ENCODE measurements at regions not wholly inside any gene's neighbourhood (a gene's known extent, or its start where the extent isn't known, plus 50 kb on each side); places are given as distances from the start of the nearest gene placed in this dataset.

DNA sequence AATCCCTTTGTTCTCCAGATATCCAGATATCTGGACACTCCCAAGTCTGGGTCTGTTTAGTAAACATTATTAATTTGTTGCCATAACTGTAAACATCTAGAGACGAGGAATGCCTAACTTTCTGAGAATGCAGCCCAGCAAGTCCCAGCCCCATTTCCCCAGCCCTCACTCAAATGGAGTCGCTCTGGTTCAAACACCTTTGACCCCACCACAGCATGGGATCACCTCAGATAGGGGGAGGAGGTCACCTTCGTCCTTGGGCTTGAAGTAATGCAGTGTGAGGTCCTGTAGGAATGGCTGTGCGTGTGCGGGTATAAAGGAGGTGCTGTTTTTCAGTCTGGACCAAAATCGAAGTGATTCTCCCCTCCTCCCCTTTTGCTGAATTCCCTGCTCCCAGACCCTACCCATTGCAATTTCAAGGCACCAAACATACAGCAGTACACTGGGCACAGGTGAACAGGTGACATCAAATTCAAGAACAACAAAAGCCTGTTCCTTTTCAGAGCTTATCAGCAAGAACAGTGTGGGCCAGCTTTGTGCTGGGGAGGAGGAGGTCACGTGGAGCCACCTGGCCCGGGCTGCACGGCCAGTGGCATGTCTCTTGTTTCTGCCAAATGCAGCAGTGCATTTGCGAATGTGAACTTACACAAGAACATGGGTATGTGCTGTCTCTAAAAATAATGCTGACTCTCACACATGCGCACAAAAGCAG, 57.5 kb upstream of the TRPM1 start:
- no peak overlapping the region for H3K27ac Mint-ChIP-seq
- H3K4me1 Mint-ChIP-seq, result peaks cover 0 to 1% (median 0%) of the 10 kb centered on the region in 7 donors
- Histone ChIP-seq H3K9me3 (ENCODE audit: control insufficient read depth in 2 of 3, low read length in 3 of 3) (no peaks in the 10 kb centered on the region), H3K4me3 (ENCODE audit: low read length) (no peak overlapping the region), H3K4me1 (ENCODE audit: control insufficient read depth in 2 of 2, insufficient read depth in 2 of 2, low read length in 2 of 2) (no peaks in the 10 kb centered on the region), H3K27ac (ENCODE audit: low read depth, low read length) (no peak overlapping the region), H3K27me3 (ENCODE audit: control insufficient read depth in 2 of 2, insufficient read depth in 2 of 2, low read length in 2 of 2) (no peaks in the 10 kb centered on the region), H3K36me3 (ENCODE audit: control insufficient read depth in 2 of 3, insufficient read depth in 3 of 3, low read length in 3 of 3) (no peaks in the 10 kb centered on the region)
- intact Hi-C loops (cut with micrococcal nuclease), result no loop called here
- H3K36me3 Mint-ChIP-seq, result no peaks in the 10 kb centered on the region
- ATAC-seq (no peak), DNase-seq (no peak)
- H3K4me3 Mint-ChIP-seq, result no peak overlapping the region
- ChIA-PET CTCF (no interaction called here), POLR2A (no interaction called here)
- peaks cover 0 to 1% (median 0%) of the 10 kb centered on the region in 11 donors for H3K9me3 Mint-ChIP-seq
- H3K27me3 Mint-ChIP-seq, result peaks cover 0 to 21% (median 0%) of the 10 kb centered on the region in 5 donors

DNA sequence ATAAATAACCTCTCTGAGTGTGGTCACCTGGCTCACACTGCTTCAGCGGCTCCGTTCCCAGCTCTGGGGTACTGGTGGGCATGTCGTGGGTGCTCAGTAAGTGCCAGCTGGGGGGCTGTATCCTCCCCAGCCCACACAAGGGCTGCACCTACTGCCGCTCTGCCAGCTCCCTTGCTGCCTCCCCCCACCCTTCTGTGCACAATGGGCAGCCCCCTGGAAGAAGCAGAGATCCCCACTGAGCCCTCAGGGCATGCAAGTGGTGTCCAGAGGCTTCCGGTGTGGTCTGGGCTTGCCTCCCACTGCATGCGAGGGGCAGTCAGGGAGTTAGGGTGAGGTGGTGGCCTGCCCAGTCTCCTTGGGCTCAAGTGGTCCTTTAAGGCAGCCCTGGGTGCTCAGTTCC, 58.3 kb upstream of the TRPM1 start:
- Mint-ChIP-seq H3K27me3 (peaks cover 0 to 21% (median 2%) of the 10 kb centered on the region in 5 donors), H3K36me3 (no peaks in the 10 kb centered on the region), H3K4me1 (peaks cover 0 to 1% (median 0%) of the 10 kb centered on the region in 7 donors), H3K9me3 (peaks cover 0 to 1% (median 0%) of the 10 kb centered on the region in 11 donors), H3K27ac (no peak overlapping the region), H3K4me3 (no peak overlapping the region)
- ChIA-PET CTCF (no interaction called here), POLR2A (no interaction called here)
- no peaks in the 10 kb centered on the region for H3K4me1 ChIP-seq (ENCODE audit: control insufficient read depth in 2 of 2, insufficient read depth in 2 of 2, low read length in 2 of 2)
- intact Hi-C loops (cut with micrococcal nuclease), result no loop called here
- no peak overlapping the region for H3K4me3 ChIP-seq (ENCODE audit: low read length)
- H3K27me3 ChIP-seq (ENCODE audit: control insufficient read depth in 2 of 2, insufficient read depth in 2 of 2, low read length in 2 of 2), result no peaks in the 10 kb centered on the region
- H3K9me3 ChIP-seq (ENCODE audit: control insufficient read depth in 2 of 3, low read length in 3 of 3), result no peaks in the 10 kb centered on the region
- no peak for DNase-seq
- H3K36me3 ChIP-seq (ENCODE audit: control insufficient read depth in 2 of 3, insufficient read depth in 3 of 3, low read length in 3 of 3), result no peaks in the 10 kb centered on the region
- no peak overlapping the region for H3K27ac ChIP-seq (ENCODE audit: low read depth, low read length)
- no peak for ATAC-seq

DNA sequence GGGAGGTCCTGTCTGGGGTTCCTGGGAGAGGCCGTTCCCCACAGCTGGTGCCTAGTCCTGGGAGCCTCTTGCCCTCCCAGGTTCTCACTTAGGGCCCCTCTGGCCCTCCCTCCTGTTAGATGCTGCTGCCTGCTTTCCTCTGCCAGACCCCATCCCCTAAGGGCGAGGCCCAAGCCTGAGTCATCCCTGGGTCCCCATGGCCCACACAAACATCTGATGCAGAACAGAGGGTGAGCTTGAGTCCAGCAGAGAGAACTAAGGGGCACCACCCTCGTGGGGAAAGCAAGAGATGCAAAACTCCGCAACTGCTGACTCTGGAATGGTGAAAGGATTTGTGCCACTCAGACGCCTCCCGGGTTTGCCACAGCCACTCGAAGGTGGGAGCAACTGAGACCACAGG, 58.8 kb upstream of the TRPM1 start:
- CTCF ChIA-PET, result no interaction called here

DNA sequence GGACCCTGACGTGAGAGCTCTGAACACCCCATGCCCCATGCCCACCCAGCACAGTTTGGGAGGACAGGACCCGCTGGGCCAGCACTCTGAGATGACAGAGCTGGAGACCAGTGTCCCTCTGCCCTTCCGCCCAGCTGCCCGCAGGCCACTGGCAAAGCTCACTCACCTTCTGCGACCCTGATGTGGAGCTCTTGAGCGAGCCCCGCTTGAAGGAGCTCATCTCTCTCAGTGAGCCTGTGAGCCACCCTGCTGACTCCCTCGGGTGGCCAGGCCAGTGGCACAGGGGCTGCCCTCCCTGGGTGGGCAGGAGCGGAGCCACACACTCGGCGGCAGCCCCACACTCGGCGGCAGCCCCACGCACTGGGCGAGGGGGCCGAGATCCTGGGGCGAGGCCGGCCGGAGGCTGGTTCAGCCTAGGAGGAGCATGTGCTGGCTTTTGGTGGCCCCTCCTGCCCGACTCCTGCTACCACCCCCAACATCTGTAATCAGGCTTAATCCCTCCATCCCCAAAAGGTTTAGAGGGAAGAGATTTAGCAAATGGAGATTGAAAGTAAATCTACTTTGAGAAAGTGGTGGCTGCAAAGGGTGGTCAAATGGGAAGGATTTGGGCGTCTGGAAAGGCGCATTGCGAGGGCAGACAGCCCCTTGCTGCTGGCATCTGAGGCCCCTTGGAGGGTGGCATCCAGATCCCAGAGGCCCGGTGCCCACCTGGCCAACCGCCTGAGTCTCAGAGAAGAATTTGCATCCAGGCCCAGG, 59.4 kb upstream of the TRPM1 start:
- no peak overlapping the region for H3K27ac Mint-ChIP-seq
- POLR2A ChIA-PET, result no interaction called here

More for the DNA sequence above, 58.8 kb upstream of the TRPM1 start:
- Histone ChIP-seq H3K36me3 (ENCODE audit: control insufficient read depth in 2 of 3, insufficient read depth in 3 of 3, low read length in 3 of 3) (no peaks in the 10 kb centered on the region), H3K4me1 (ENCODE audit: control insufficient read depth in 2 of 2, insufficient read depth in 2 of 2, low read length in 2 of 2) (no peaks in the 10 kb centered on the region), H3K4me3 (ENCODE audit: low read length) (no peak overlapping the region), H3K27me3 (ENCODE audit: control insufficient read depth in 2 of 2, insufficient read depth in 2 of 2, low read length in 2 of 2) (no peaks in the 10 kb centered on the region), H3K9me3 (ENCODE audit: control insufficient read depth in 2 of 3, low read length in 3 of 3) (no peaks in the 10 kb centered on the region), H3K27ac (ENCODE audit: low read depth, low read length) (no peak overlapping the region)
- H3K4me1 Mint-ChIP-seq, result peaks cover 0 to 1% (median 0%) of the 10 kb centered on the region in 7 donors
- POLR2A ChIA-PET, result no interaction called here
- peaks cover 0 to 1% (median 0%) of the 10 kb centered on the region in 11 donors for H3K9me3 Mint-ChIP-seq
- no peak overlapping the region for H3K4me3 Mint-ChIP-seq
- peaks cover 0 to 21% (median 4%) of the 10 kb centered on the region in 5 donors for H3K27me3 Mint-ChIP-seq
- no peaks in the 10 kb centered on the region for H3K36me3 Mint-ChIP-seq
- intact Hi-C loops (cut with micrococcal nuclease), result no loop called here
- DNase-seq (no peak), ATAC-seq (no peak)
- no peak overlapping the region for H3K27ac Mint-ChIP-seq

DNA sequence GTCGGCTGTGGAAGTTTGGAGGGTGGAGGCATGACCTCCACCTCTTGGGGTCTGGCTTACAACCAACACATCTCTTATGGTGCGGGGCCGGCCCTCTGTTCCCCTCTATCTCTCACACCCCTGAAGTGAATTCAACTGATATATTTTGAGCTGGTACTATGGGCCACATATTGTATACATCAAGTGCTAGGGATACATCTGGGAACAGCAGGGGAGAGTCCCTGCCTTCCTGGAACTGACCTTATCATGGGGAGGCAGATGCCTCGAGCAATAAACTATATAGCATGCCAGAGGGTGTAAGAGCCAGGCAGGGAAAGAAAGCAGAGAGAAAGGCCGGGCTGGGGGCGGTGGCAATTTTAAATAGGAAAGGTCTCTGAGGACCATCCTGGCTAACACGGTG, 60.4 kb upstream of the TRPM1 start:
- H3K27ac Mint-ChIP-seq, result no peak overlapping the region
- CTCF ChIA-PET, result no interaction called here
- intact Hi-C loops (cut with micrococcal nuclease), result no loop called here

More for the DNA sequence above, 59.4 kb upstream of the TRPM1 start:
- Mint-ChIP-seq H3K36me3 (no peaks in the 10 kb centered on the region), H3K4me3 (no peak overlapping the region), H3K4me1 (peaks cover 0 to 1% (median 0%) of the 10 kb centered on the region in 7 donors), H3K27me3 (peaks cover 0 to 21% (median 5%) of the 10 kb centered on the region in 5 donors), H3K9me3 (peaks cover 0 to 1% (median 0%) of the 10 kb centered on the region in 11 donors)
- DNase-seq (no peak), ATAC-seq (no peak)
- H3K27me3 ChIP-seq (ENCODE audit: control insufficient read depth in 2 of 2, insufficient read depth in 2 of 2, low read length in 2 of 2), result no peaks in the 10 kb centered on the region
- H3K4me3 ChIP-seq (ENCODE audit: low read length), result no peak overlapping the region
- no peaks in the 10 kb centered on the region for H3K4me1 ChIP-seq (ENCODE audit: control insufficient read depth in 2 of 2, insufficient read depth in 2 of 2, low read length in 2 of 2)
- intact Hi-C loops (cut with micrococcal nuclease), result no loop called here
- CTCF ChIA-PET, result no interaction called here
- no peaks in the 10 kb centered on the region for H3K36me3 ChIP-seq (ENCODE audit: control insufficient read depth in 2 of 3, insufficient read depth in 3 of 3, low read length in 3 of 3)
- no peaks in the 10 kb centered on the region for H3K9me3 ChIP-seq (ENCODE audit: control insufficient read depth in 2 of 3, low read length in 3 of 3)
- no peak overlapping the region for H3K27ac ChIP-seq (ENCODE audit: low read depth, low read length)

DNA sequence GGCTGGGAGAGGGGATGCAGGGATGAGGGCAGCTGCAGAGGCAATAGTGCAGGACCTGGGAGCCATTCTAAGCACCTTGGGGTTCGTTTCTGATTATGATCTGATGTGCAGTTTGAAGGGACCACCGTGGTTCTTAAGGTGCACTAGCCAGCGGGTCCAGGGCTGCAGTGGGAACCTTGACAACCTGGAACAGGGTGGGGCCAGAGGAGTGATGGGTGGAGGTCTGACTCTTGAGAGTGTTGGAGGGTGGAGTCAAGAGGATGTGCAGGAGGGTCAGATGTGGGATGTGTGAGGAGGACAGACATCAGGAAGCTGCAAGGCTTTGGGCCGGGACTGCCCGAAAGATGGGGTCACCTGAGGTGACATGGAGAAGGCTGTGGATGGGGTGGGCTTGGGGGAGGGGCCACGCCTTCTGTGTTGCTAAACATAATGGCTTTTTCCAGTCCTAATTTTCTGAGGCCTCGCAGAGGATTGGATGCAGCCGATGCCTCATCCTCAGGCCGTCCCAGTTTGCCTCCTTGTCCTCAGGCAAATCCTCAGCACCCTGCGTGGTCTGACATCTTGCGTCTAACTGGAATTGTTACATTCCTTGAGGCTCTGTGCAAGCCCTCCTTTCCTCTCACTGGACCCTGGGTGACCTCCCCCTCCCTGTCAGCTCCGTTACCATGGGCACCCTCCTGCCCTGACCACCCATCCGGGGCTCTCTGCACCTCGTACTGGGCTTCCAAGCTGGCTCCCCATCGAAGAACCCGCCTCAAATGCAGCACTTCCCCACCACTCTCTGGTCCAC, 61.4 kb upstream of the TRPM1 start:
- Mint-ChIP-seq H3K27me3 (peaks cover 0 to 21% (median 8%) of the 10 kb centered on the region in 5 donors), H3K36me3 (no peaks in the 10 kb centered on the region), H3K9me3 (peaks cover 0 to 1% (median 0%) of the 10 kb centered on the region in 11 donors), H3K4me3 (no peak overlapping the region), H3K27ac (peak overlapping the region in 1 of 9 donors; percentile 4), H3K4me1 (peaks cover 0 to 8% (median 0%) of the 10 kb centered on the region in 7 donors)
- Histone ChIP-seq H3K27me3 (ENCODE audit: control insufficient read depth in 2 of 2, insufficient read depth in 2 of 2, low read length in 2 of 2) (no peaks in the 10 kb centered on the region), H3K27ac (ENCODE audit: low read depth, low read length) (no peak overlapping the region), H3K36me3 (ENCODE audit: control insufficient read depth in 2 of 3, insufficient read depth in 3 of 3, low read length in 3 of 3) (no peaks in the 10 kb centered on the region), H3K4me3 (ENCODE audit: low read length) (no peak overlapping the region), H3K9me3 (ENCODE audit: control insufficient read depth in 2 of 3, low read length in 3 of 3) (no peaks in the 10 kb centered on the region), H3K4me1 (ENCODE audit: control insufficient read depth in 2 of 2, insufficient read depth in 2 of 2, low read length in 2 of 2) (peaks cover 0 to 7% of the 10 kb centered on the region in 2 donors)
- POLR2A ChIA-PET, result no interaction called here
- ATAC-seq (no peak), DNase-seq (no peak)
- intact Hi-C loops (cut with micrococcal nuclease), result no loop called here
- CTCF ChIA-PET, result no interaction called here

More for the DNA sequence above, 60.4 kb upstream of the TRPM1 start:
- H3K27ac ChIP-seq (ENCODE audit: low read depth, low read length), result no peak overlapping the region
- no peak overlapping the region for H3K4me3 ChIP-seq (ENCODE audit: low read length)
- H3K9me3 ChIP-seq (ENCODE audit: control insufficient read depth in 2 of 3, low read length in 3 of 3), result no peaks in the 10 kb centered on the region
- DNase-seq (no peak), ATAC-seq (no peak)
- H3K4me1 ChIP-seq (ENCODE audit: control insufficient read depth in 2 of 2, insufficient read depth in 2 of 2, low read length in 2 of 2), result no peaks in the 10 kb centered on the region
- no peaks in the 10 kb centered on the region for H3K36me3 ChIP-seq (ENCODE audit: control insufficient read depth in 2 of 3, insufficient read depth in 3 of 3, low read length in 3 of 3)
- Mint-ChIP-seq H3K4me1 (peaks cover 0 to 2% (median 0%) of the 10 kb centered on the region in 7 donors), H3K27me3 (peaks cover 0 to 21% (median 8%) of the 10 kb centered on the region in 5 donors), H3K36me3 (no peaks in the 10 kb centered on the region), H3K9me3 (peaks cover 0 to 1% (median 0%) of the 10 kb centered on the region in 11 donors), H3K4me3 (no peak overlapping the region)
- POLR2A ChIA-PET, result no interaction called here
- H3K27me3 ChIP-seq (ENCODE audit: control insufficient read depth in 2 of 2, insufficient read depth in 2 of 2, low read length in 2 of 2), result no peaks in the 10 kb centered on the region

Measured in naive thymus-derived CD4-positive, alpha-beta T cell (primary cell).